ENCODE measurements at regions not wholly inside any gene's neighbourhood (a gene's known extent, or its start where the extent isn't known, plus 50 kb on each side); places are given as distances from the start of the nearest gene placed in this dataset.
"Not testable (repeated sequence)": the region's sequence is repeated elsewhere in the genome, so short reads cannot be mapped to it uniquely, and the experiment has no call there.

DNA sequence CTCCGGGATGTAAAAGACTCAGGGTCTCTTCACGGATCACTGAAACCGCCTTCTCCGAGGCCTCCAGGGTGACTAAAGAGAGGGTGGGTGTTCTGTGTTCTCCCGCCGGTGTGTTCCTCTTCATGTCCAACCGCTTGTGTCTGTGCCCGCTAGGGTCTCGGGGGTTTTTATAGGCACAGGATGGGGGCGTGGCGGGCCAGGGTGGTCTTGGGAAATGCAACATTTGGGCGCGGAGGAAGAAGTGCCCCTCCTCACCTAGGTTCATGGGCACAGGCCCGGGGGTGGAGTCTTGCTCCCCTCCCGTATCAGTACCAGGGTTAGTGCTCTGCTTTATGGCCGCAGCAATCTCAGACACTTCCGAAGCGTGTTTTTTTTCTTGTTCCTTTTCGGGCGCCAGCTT lies 95.3 kb upstream of the ZNF322 start:
- TF ChIP-seq TAF1, POLR2AphosphoS5, POU2F2, POLR2A (IDR thresholded peaks at IDR 0.05; ENCODE audit: low read depth, low read length): not testable (repeated sequence)

Data from GM12891 (cell line).